ENCODE measurements at regions not wholly inside any gene's neighbourhood (a gene's known extent, or its start where the extent isn't known, plus 50 kb on each side); places are given as distances from the start of the nearest gene placed in this dataset.

DNA sequence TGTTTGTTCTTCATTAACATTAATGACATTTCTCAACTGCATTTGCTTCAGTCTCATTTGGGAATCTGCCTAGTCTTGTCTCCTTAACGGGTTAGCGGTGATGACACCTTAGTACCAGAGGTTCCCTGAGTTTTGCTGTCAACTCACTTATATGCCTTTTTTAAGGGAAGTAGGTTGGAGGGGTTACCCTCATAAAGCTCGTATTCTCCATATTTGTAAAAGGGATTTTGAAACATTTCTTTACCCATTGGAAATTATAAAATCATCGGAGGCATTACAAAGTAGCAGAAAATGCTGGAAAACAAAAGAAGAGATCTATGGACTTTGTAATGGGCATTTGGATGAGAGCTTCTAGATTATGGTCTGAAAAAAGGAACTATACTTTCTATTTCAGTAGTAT, 88.7 kb upstream of the PRDM1 start:
- no peak for DNase-seq (ENCODE audit: low read depth)
- H3K4me3 ChIP-seq (ENCODE audit: low read depth, low read length), result no peak overlapping the region
- TF ChIP-seq, protein P1, sequence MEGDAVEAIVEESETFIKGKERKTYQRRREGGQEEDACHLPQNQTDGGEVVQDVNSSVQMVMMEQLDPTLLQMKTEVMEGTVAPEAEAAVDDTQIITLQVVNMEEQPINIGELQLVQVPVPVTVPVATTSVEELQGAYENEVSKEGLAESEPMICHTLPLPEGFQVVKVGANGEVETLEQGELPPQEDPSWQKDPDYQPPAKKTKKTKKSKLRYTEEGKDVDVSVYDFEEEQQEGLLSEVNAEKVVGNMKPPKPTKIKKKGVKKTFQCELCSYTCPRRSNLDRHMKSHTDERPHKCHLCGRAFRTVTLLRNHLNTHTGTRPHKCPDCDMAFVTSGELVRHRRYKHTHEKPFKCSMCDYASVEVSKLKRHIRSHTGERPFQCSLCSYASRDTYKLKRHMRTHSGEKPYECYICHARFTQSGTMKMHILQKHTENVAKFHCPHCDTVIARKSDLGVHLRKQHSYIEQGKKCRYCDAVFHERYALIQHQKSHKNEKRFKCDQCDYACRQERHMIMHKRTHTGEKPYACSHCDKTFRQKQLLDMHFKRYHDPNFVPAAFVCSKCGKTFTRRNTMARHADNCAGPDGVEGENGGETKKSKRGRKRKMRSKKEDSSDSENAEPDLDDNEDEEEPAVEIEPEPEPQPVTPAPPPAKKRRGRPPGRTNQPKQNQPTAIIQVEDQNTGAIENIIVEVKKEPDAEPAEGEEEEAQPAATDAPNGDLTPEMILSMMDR (conservative IDR thresholded peaks at IDR 0.05; ENCODE audit: low read depth, low read length), result no peak

DNA sequence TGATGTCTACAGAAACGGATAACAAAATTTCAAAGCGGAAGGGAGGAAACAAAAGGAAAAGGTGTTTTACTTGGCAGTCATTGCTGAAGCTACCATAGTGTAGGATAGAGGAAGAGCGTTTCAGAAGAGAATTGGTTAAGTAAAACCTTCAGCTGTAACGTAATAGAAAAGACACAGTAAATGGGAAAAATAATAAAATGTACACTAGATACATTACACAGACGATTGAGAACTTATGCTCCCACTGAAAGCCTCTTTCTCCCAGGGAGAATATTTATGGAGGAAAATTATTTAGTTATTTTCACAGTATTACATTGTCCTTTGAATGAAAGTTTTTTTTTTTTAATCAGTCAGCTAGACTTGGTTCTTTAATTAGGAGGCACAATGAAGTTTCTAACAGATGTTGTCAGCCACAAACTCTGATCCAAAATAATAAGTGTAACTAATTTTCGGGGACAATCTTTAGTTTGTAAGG, 90.7 kb upstream of the PRDM1 start:
- TF ChIP-seq, protein P1 (conservative IDR thresholded peaks at IDR 0.05; ENCODE audit: low read depth, low read length), result no peak
- peak overlapping the region; percentile 65 for H3K4me3 ChIP-seq (ENCODE audit: low read depth, low read length)
- no peak for DNase-seq (ENCODE audit: low read depth)

DNA sequence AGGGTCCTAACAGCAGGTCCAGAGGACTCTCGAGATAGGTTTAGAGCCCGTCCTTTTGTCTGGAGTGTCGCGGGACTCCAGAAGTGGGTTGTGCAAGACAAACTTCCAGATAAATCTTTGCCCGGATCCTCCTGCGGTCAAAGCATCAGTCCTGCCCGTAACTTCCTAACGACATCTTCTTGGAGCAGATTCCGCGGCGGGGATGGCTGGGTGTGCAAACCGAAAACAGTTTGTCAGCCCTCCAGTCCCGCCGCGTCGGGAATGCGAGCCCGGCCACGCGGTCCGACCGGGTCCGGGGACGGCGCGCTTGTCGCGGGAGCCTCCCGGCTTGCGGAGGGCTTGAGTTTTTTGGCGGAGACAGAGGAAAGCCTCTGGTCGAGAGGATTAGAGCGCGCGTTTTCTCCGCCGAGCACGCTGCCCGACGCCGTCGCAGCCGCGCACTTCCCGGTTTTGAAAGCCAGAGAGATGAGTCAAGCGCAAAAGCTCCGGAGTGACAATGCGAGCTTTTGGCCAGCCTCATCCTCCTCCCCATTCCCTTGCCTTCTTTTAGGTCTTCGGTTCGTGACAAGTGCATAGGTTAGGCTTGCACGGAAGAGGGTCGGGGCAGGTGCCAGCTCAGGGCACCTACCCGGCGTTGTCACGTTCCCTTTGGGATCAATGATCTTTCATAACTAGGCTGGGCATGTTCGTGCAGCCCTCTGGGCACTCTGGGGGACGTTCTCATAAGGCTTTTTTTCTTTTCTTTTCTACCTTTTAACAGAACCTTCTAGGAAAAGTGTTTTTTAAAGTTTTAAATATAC, 91.3 kb upstream of the PRDM1 start:
- peak overlapping the region; percentile 65 for H3K4me3 ChIP-seq (ENCODE audit: low read depth, low read length)
- DNase-seq (ENCODE audit: low read depth), result peak; percentile 54
- TF ChIP-seq, protein P1 (conservative IDR thresholded peaks at IDR 0.05; ENCODE audit: low read depth, low read length), result no peak

DNA sequence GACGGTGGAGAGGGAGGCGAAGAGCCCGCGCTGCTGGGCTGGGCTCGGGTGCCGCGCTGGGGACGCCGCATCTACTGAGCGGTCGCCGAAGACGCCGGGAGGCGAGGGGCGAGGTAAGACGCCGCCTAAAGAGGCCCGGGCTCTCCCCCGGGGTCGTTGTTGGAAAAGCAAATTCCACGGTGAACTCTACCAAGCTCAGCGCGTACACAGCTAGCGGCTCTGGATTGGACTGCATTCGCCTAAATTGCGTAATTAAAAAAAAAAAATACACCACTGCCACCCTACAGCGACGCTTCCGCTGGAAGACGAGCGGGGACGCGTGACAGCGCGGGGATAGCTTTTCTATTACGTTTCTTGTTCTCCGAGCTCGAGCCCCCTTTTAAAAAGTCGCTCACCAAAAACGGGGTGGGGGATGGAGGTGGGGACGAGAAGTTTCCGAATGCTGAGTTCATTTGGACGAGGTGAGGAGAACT, 92.0 kb upstream of the PRDM1 start:
- TF ChIP-seq, protein P1 (conservative IDR thresholded peaks at IDR 0.05; ENCODE audit: low read depth, low read length), result no peak
- peak; percentile 35 for DNase-seq (ENCODE audit: low read depth)
- peak overlapping the region; percentile 65 for H3K4me3 ChIP-seq (ENCODE audit: low read depth, low read length)

DNA sequence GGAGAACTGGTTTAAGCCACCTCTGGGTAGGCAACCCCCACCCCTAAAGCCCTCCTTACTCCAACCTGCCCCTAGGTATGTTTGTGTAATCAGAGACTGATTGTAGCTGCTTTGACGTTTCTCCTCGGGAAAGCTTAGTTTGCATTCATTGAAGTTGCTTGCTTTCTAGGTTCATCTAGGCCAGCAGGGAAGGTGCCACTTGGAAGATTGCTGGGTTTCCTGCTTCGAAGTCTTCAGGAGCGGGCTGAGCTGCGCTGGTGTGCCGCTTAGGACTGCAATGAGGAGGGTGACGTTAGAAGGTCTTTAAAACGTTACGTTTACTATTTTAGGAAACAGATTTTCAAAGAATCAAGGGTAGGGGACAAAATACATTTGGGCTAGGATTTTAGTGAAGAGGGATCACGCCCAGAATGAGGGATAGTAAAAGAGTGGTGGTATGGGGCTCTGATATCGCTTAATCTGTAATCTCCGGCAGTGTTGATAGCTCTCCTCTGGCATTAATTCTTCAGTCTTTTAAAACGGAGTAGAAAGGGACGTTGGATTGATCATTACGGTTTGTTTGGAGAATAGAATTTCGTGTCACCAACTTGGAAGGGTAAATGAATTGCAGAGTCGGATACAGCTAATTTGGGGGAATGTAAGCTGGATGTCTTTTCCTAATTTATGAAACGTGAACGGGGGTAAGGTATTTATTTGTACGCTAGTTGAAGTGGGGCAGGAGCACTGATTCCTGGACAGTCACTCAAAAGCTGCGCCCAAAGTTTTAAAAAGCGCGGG, 92.6 kb upstream of the PRDM1 start:
- peak; percentile 9 for DNase-seq (ENCODE audit: low read depth)
- peak overlapping the region; percentile 65 for H3K4me3 ChIP-seq (ENCODE audit: low read depth, low read length)

DNA sequence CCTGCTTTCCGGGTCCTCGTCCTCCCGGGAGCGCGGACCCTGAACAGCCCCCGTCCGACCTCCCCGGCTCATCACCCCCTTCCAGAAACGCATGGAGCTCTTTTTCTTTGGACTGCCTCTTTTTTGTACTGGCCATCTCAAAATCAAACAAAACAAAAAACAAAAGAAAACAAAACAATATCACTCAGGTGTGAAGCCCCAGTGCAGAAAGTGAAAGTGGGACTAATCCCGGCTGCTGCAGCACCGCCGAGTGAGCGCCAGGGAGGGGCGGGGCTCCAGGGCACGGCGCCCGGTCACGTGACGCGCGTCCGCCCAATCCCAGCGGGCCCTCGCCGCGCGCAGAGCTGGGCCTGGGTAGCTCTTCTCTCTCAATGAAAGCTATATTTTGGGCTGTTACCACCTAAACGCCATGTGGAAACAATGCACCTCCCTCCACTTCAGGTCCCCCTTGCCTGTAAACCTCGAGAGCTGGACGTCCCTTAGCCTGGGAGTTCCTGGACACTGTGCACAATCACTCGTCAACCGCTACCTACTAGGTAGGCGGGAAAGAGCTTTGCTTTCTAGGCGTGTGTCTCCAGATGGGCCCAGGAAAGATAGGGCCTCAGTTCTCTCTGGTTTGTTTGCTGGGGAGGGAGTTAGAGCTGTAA, 93.7 kb upstream of the PRDM1 start:
- peak overlapping the region; percentile 81 for H3K4me3 ChIP-seq (ENCODE audit: low read depth, low read length)
- TF ChIP-seq, protein P1 (conservative IDR thresholded peaks at IDR 0.05; ENCODE audit: low read depth, low read length), result no peak
- peak; percentile 78 for DNase-seq (ENCODE audit: low read depth)

More for the DNA sequence above, 92.6 kb upstream of the PRDM1 start:
- TF ChIP-seq, protein P1 (conservative IDR thresholded peaks at IDR 0.05; ENCODE audit: low read depth, low read length), result no peak

Measured in choroid plexus epithelial cell (primary cell).